Bronchial epithelial cell (primary cell): ENCODE measurements at regions not wholly inside any gene's neighbourhood (a gene's known extent, or its start where the extent isn't known, plus 50 kb on each side); places are given as distances from the start of the nearest gene placed in this dataset.

Source experiments
- DNase-seq: peaks from one replicate; pipeline ENCODE4 v3.0.0-alpha.2; 2010; ENCODE audit warnings: low read depth
- FAIRE-seq: peaks from 2 replicates; lab custom pipeline; 2011; peaks lifted over from hg19 to GRCh38; lab: Jason Lieb, UNC
- H3K27me3 ChIP-seq: 2 replicates; pipeline ENCODE4 v1.5.1; 2011; ENCODE audit warnings: low read length; ENCODE audit not compliant: control insufficient read depth, insufficient read depth
- H3K36me3 ChIP-seq: 2 replicates; pipeline ENCODE4 v1.5.1; 2011; ENCODE audit warnings: low read length; ENCODE audit not compliant: control insufficient read depth, insufficient read depth
- H3K4me3 ChIP-seq: 2 replicates; pipeline ENCODE4 v1.5.1; 2011; ENCODE audit warnings: mild to moderate bottlenecking, low read depth, low read length, control low read depth
- TF ChIP-seq, protein P1 (sequence below): IDR thresholded peaks from 2 replicates; pipeline ENCODE4 v1.5.1; 2011; ENCODE audit warnings: mild to moderate bottlenecking, moderate library complexity, low read length, control low read depth, inconsistent platforms; ENCODE audit not compliant: insufficient read depth, severe bottlenecking

GRCh38 chr16:22424161-22424937, 49.9 kb upstream of the CDR2 start:
- no peaks in the 10 kb centered on the region for H3K27me3 ChIP-seq
- no peak for DNase-seq
- FAIRE-seq, result no peak
- H3K36me3 ChIP-seq, result peaks cover 19% of the 10 kb centered on the region
- TF ChIP-seq, protein P1, sequence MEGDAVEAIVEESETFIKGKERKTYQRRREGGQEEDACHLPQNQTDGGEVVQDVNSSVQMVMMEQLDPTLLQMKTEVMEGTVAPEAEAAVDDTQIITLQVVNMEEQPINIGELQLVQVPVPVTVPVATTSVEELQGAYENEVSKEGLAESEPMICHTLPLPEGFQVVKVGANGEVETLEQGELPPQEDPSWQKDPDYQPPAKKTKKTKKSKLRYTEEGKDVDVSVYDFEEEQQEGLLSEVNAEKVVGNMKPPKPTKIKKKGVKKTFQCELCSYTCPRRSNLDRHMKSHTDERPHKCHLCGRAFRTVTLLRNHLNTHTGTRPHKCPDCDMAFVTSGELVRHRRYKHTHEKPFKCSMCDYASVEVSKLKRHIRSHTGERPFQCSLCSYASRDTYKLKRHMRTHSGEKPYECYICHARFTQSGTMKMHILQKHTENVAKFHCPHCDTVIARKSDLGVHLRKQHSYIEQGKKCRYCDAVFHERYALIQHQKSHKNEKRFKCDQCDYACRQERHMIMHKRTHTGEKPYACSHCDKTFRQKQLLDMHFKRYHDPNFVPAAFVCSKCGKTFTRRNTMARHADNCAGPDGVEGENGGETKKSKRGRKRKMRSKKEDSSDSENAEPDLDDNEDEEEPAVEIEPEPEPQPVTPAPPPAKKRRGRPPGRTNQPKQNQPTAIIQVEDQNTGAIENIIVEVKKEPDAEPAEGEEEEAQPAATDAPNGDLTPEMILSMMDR, result no peak
- H3K4me3 ChIP-seq, result no peak overlapping the region
